Spleen (tissue), 7 donors: ENCODE measurements at regions not wholly inside any gene's neighbourhood (a gene's known extent, or its start where the extent isn't known, plus 50 kb on each side); places are given as distances from the start of the nearest gene placed in this dataset.

Experiments used
- POLR2A ChIP-seq, 3 donors: fragments of 450-650 bp; IDR thresholded peaks; one replicate each; pipeline ENCODE4 v1.5.1; 2017; ENCODE audit warnings: antibody characterized with exemption in 3 of 3, mild to moderate bottlenecking in 1 of 3
- POLR2AphosphoS5 ChIP-seq, 3 donors: sonication (generic); formaldehyde crosslinking; IDR thresholded peaks; one replicate each; pipeline ENCODE4 v1.5.1; 2017; ENCODE audit warnings: antibody characterized with exemption in 3 of 3
- TF ChIP-seq, protein P1 (sequence below), 11 experiments: fragments of 200-600 bp in 7 of 11; fragments of 450-650 bp in 4 of 11; sonication (generic) in 4 of 11; IDR thresholded peaks in 8 of 11; conservative IDR thresholded peaks in 3 of 11; 1 replicate in 7 of 11; 2 replicates in 4 of 11; pipeline versions ENCODE4 v1.4.0 to v1.8.0; 2016 to 2021; ENCODE audit warnings: antibody characterized with exemption in 11 of 11, inconsistent platforms in 4 of 11, mild to moderate bottlenecking in 1 of 11
- donor health status: DM: no; HTN: no; CAD: no; lungs with moderate emphysema.
- donor health status: DM: no; HTN: no; CAD: no.
- donor health status: DM: no; HTN: no; CAD: no.

DNA sequence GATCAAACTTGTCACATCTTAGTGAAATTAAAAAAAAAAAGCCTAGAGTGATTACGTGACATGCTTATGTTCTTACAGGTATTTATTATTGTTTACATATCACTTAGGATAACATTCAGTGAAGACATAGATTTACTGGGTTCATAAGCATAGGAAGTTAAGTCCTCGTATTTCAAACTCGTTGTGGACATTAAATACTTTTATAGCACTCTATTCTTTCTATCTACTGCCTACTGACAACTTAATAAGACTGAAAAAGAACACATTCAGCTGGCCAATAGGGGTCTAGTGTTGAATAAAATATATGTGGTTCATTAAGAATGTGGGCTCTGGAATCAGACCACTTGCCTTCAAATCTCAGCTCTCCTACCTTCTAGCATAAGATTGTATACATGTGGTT is 1927.4 kb downstream of the PCDH9 start:
- TF ChIP-seq, protein P1, sequence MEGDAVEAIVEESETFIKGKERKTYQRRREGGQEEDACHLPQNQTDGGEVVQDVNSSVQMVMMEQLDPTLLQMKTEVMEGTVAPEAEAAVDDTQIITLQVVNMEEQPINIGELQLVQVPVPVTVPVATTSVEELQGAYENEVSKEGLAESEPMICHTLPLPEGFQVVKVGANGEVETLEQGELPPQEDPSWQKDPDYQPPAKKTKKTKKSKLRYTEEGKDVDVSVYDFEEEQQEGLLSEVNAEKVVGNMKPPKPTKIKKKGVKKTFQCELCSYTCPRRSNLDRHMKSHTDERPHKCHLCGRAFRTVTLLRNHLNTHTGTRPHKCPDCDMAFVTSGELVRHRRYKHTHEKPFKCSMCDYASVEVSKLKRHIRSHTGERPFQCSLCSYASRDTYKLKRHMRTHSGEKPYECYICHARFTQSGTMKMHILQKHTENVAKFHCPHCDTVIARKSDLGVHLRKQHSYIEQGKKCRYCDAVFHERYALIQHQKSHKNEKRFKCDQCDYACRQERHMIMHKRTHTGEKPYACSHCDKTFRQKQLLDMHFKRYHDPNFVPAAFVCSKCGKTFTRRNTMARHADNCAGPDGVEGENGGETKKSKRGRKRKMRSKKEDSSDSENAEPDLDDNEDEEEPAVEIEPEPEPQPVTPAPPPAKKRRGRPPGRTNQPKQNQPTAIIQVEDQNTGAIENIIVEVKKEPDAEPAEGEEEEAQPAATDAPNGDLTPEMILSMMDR (IDR thresholded peaks at IDR 0.05 in 8 of 11, conservative IDR thresholded peaks at IDR 0.05 in 3 of 11) = no peak
- TF ChIP-seq POLR2A (IDR thresholded peaks at IDR 0.05) (no peak), POLR2AphosphoS5 (IDR thresholded peaks at IDR 0.05) (no peak)
